GM19372 (cell line): ENCODE measurements at regions not wholly inside any gene's neighbourhood (a gene's known extent, or its start where the extent isn't known, plus 50 kb on each side); places are given as distances from the start of the nearest gene placed in this dataset.

Experiments used
- ATAC-seq: cut with Tn5 transposase; IDR thresholded peaks from one replicate; pipeline ENCODE4 v1.9.1; 2021; ENCODE audit warnings: mild to moderate bottlenecking, low read depth, moderate library complexity; ENCODE audit not compliant: unreplicated experiment

GRCh38 chr5:44868541-44868940 is 59.8 kb downstream of the MRPS30 start:
- no peak for ATAC-seq

GRCh38 chr5:44869928-44870327 is 61.2 kb downstream of the MRPS30 start:
- no peak for ATAC-seq

- no peak for ATAC-seq
These were observed 61.7 kb downstream of the MRPS30 start for GRCh38 chr5:44870430-44870829.

GRCh38 chr5:44871401-44871800 is 62.7 kb downstream of the MRPS30 start:
- no peak for ATAC-seq

GRCh38 chr5:44875661-44876605 is 67.2 kb downstream of the MRPS30 start:
- ATAC-seq = peak; percentile 100

- no peak for ATAC-seq
These were observed 72.5 kb downstream of the MRPS30 start for GRCh38 chr5:44881266-44881665.

- no peak for ATAC-seq
These were observed 75.3 kb downstream of the MRPS30 start for GRCh38 chr5:44884036-44884435.

GRCh38 chr5:44885903-44886302 is 77.2 kb downstream of the MRPS30 start:
- ATAC-seq = peak; percentile 71

GRCh38 chr5:44887722-44888121 is 79.0 kb downstream of the MRPS30 start:
- no peak for ATAC-seq

GRCh38 chr5:44888435-44888834 is 79.7 kb downstream of the MRPS30 start:
- no peak for ATAC-seq

- ATAC-seq = no peak
These were observed 82.4 kb downstream of the MRPS30 start for GRCh38 chr5:44891116-44891515.

- ATAC-seq = no peak
These were observed 91.7 kb downstream of the MRPS30 start for GRCh38 chr5:44900273-44900954.

- no peak for ATAC-seq
These were observed 98.6 kb downstream of the MRPS30 start for GRCh38 chr5:44907396-44907795.

GRCh38 chr5:44909004-44909403 is 100.3 kb downstream of the MRPS30 start:
- no peak for ATAC-seq

- no peak for ATAC-seq
These were observed 102.8 kb downstream of the MRPS30 start for GRCh38 chr5:44911501-44911900.

GRCh38 chr5:44914221-44914620 is 105.5 kb downstream of the MRPS30 start:
- no peak for ATAC-seq

- no peak for ATAC-seq
These were observed 110.8 kb downstream of the MRPS30 start for GRCh38 chr5:44919560-44919959.

- ATAC-seq = no peak
These were observed 118.5 kb downstream of the MRPS30 start for GRCh38 chr5:44927115-44927733.

- ATAC-seq = peak; percentile 96
These were observed 124.3 kb downstream of the MRPS30 start for GRCh38 chr5:44932922-44933585.

GRCh38 chr5:44933686-44934085 is 124.9 kb downstream of the MRPS30 start:
- no peak for ATAC-seq

- ATAC-seq = no peak
These were observed 126.5 kb downstream of the MRPS30 start for GRCh38 chr5:44935262-44935661.
